ENCODE measurements at regions not wholly inside any gene's neighbourhood (a gene's known extent, or its start where the extent isn't known, plus 50 kb on each side); places are given as distances from the start of the nearest gene placed in this dataset.

GRCh38 chr5:104699438-104699837 lies 1136.8 kb upstream of the NUDT12 start:
- TF ChIP-seq, protein P1, sequence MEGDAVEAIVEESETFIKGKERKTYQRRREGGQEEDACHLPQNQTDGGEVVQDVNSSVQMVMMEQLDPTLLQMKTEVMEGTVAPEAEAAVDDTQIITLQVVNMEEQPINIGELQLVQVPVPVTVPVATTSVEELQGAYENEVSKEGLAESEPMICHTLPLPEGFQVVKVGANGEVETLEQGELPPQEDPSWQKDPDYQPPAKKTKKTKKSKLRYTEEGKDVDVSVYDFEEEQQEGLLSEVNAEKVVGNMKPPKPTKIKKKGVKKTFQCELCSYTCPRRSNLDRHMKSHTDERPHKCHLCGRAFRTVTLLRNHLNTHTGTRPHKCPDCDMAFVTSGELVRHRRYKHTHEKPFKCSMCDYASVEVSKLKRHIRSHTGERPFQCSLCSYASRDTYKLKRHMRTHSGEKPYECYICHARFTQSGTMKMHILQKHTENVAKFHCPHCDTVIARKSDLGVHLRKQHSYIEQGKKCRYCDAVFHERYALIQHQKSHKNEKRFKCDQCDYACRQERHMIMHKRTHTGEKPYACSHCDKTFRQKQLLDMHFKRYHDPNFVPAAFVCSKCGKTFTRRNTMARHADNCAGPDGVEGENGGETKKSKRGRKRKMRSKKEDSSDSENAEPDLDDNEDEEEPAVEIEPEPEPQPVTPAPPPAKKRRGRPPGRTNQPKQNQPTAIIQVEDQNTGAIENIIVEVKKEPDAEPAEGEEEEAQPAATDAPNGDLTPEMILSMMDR (optimal IDR thresholded peaks at IDR 0.05 in 1 of 3, IDR thresholded peaks at IDR 0.05 in 1 of 3, conservative IDR thresholded peaks at IDR 0.05 in 1 of 3; ENCODE audit: extremely low read depth in 1 of 3, insufficient read depth in 2 of 3, low read length in 3 of 3): no peak
- TF ChIP-seq EZH2 (IDR thresholded peaks at IDR 0.05; ENCODE audit: low read length): no peak
